Loucy (cell line): ENCODE measurements at regions not wholly inside any gene's neighbourhood (a gene's known extent, or its start where the extent isn't known, plus 50 kb on each side); places are given as distances from the start of the nearest gene placed in this dataset.

ENCODE experiments used
- H2AFZ ChIP-seq: fragments of 200-600 bp; sonication (generic); 2 replicates; pipeline ENCODE4 v1.6.0; 2016; ENCODE audit warnings: antibody characterized with exemption, mild to moderate bottlenecking, low read length, moderate library complexity
- H3F3A ChIP-seq: fragments of 200-600 bp; 2 replicates; pipeline ENCODE4 v1.6.0; 2016; ENCODE audit warnings: antibody characterized with exemption, low read depth, mild to moderate bottlenecking
- H3K27me3 ChIP-seq: fragments of 200-600 bp; sonication (generic); 2 replicates; pipeline ENCODE4 v1.6.1; 2014; ENCODE audit warnings: low read length, mild to moderate bottlenecking; ENCODE audit not compliant: insufficient read depth, poor library complexity, severe bottlenecking
- H3K36me3 ChIP-seq: fragments of 200-600 bp; sonication (generic); 2 replicates; pipeline ENCODE4 v1.6.1; 2016; ENCODE audit warnings: low read length; ENCODE audit not compliant: insufficient read depth
- H3K4me1 ChIP-seq: fragments of 200-600 bp; sonication (generic); 2 replicates; pipeline ENCODE4 v1.5.1; 2014; ENCODE audit warnings: low read length, mild to moderate bottlenecking; ENCODE audit not compliant: insufficient read depth, poor library complexity, severe bottlenecking
- H3K4me2 ChIP-seq: fragments of 200-600 bp; sonication (generic); 2 replicates; pipeline ENCODE4 v1.6.0; 2014; ENCODE audit warnings: antibody characterized with exemption, low read length, low read depth, mild to moderate bottlenecking; ENCODE audit not compliant: poor library complexity, severe bottlenecking
- H3K4me3 ChIP-seq: fragments of 200-600 bp; sonication (generic); 2 replicates; pipeline ENCODE4 v1.5.1; 2014; ENCODE audit warnings: low read length, mild to moderate bottlenecking, mixed read lengths; ENCODE audit not compliant: poor library complexity, severe bottlenecking
- H3K79me2 ChIP-seq: fragments of 200-600 bp; sonication (generic); 2 replicates; pipeline ENCODE4 v1.6.1; 2014; ENCODE audit warnings: low read length; ENCODE audit not compliant: insufficient read depth
- H3K9ac ChIP-seq: fragments of 200-600 bp; sonication (generic); 2 replicates; pipeline ENCODE4 v1.6.0; 2014; ENCODE audit warnings: mild to moderate bottlenecking, low read depth, low read length, moderate library complexity; ENCODE audit not compliant: poor library complexity, severe bottlenecking
- H3K9me2 ChIP-seq: fragments of 200-600 bp; sonication (generic); replicated peaks from 2 replicates; pipeline ENCODE4 v1.6.1; 2016; ENCODE audit warnings: low read depth, low read length, mixed read lengths
- H3K9me3 ChIP-seq: fragments of 200-600 bp; sonication (generic); 2 replicates; pipeline ENCODE4 v1.6.1; 2014; ENCODE audit warnings: mild to moderate bottlenecking, antibody characterized with exemption, low read length, low read depth; ENCODE audit not compliant: insufficient read depth
- H4K20me1 ChIP-seq: fragments of 200-600 bp; sonication (generic); 2 replicates; pipeline ENCODE4 v1.6.0; 2014; ENCODE audit warnings: antibody characterized with exemption, low read length, mild to moderate bottlenecking; ENCODE audit not compliant: insufficient read depth, poor library complexity, severe bottlenecking
- CTCF ChIP-seq: fragments of 200-600 bp; sonication (generic); conservative IDR thresholded peaks from 2 replicates; pipeline ENCODE4 v1.5.1; 2014; ENCODE audit warnings: mild to moderate bottlenecking, antibody characterized with exemption, low read length
- EZH2phosphoT487 ChIP-seq: fragments of 200-600 bp; IDR thresholded peaks from 2 replicates; pipeline ENCODE4 v1.6.1; 2018; ENCODE audit warnings: antibody characterized with exemption, mild to moderate bottlenecking, moderate library complexity, borderline replicate concordance

GRCh38 chr2:146826388-146826787, 1018.4 kb upstream of the ACVR2A start:
- H3K4me1 ChIP-seq: no peaks in the 10 kb centered on the region
- TF ChIP-seq EZH2phosphoT487: no peak
- TF ChIP-seq CTCF: no peak
- H3K9me2 ChIP-seq: no peaks in the 10 kb centered on the region

GRCh38 chr2:146821836-146822316, 1023.0 kb upstream of the ACVR2A start:
- Histone ChIP-seq H3K9ac (no peak overlapping the region), H3K4me2 (no peak overlapping the region), H3K27me3 (no peaks in the 10 kb centered on the region), H3K4me3 (no peak overlapping the region), H3K9me3 (0 out of 2 replicates have a peak, but pooled peaks cover 3% of the 10 kb centered on the region), H3K79me2 (no peaks in the 10 kb centered on the region), H3F3A (no peaks in the 10 kb centered on the region), H4K20me1 (no peaks in the 10 kb centered on the region), H3K9me2 (no peaks in the 10 kb centered on the region), H2AFZ (no peak overlapping the region), H3K4me1 (no peaks in the 10 kb centered on the region), H3K36me3 (no peaks in the 10 kb centered on the region)
- TF ChIP-seq CTCF (no peak), EZH2phosphoT487 (no peak)

More at GRCh38 chr2:146826388-146826787, 1018.4 kb upstream of the ACVR2A start:
- H3K4me3 ChIP-seq: no peak overlapping the region
- no peaks in the 10 kb centered on the region for H3K36me3 ChIP-seq
- H3K79me2 ChIP-seq: no peaks in the 10 kb centered on the region
- H3K9me3 ChIP-seq: 0 out of 2 replicates have a peak, but pooled peaks cover 3% of the 10 kb centered on the region
- no peaks in the 10 kb centered on the region for H3F3A ChIP-seq
- no peaks in the 10 kb centered on the region for H3K27me3 ChIP-seq
- H3K4me2 ChIP-seq: no peak overlapping the region
- no peak overlapping the region for H2AFZ ChIP-seq
- no peaks in the 10 kb centered on the region for H4K20me1 ChIP-seq
- H3K9ac ChIP-seq: no peak overlapping the region

GRCh38 chr2:146820672-146821071, 1024.2 kb upstream of the ACVR2A start:
- Histone ChIP-seq H3K79me2 (no peaks in the 10 kb centered on the region), H3K36me3 (no peaks in the 10 kb centered on the region), H3K4me2 (no peak overlapping the region), H4K20me1 (no peaks in the 10 kb centered on the region), H3K27me3 (no peaks in the 10 kb centered on the region), H2AFZ (no peak overlapping the region), H3K4me3 (no peak overlapping the region), H3K4me1 (no peaks in the 10 kb centered on the region), H3K9me2 (no peaks in the 10 kb centered on the region), H3K9ac (no peak overlapping the region), H3F3A (no peaks in the 10 kb centered on the region), H3K9me3 (0 out of 2 replicates have a peak, but pooled peaks cover 3% of the 10 kb centered on the region)
- TF ChIP-seq CTCF (no peak), EZH2phosphoT487 (no peak)
